H1 (cell line): ENCODE measurements at regions not wholly inside any gene's neighbourhood (a gene's known extent, or its start where the extent isn't known, plus 50 kb on each side); places are given as distances from the start of the nearest gene placed in this dataset.

ENCODE experiments used
- CBX8 ChIP-seq: fragments of 300-800, 300-1000 bp; sonication (generic); IDR thresholded peaks from 2 replicates; pipeline ENCODE4 v1.7.1; 2016; ENCODE audit warnings: low read depth, low read length, borderline replicate concordance
- CEBPB ChIP-seq: IDR thresholded peaks from 2 replicates; pipeline ENCODE4 v1.6.1; 2012; ENCODE audit warnings: low read depth, low read length
- CHD2 ChIP-seq: IDR thresholded peaks from 2 replicates; pipeline ENCODE4 v1.6.1; 2012; ENCODE audit warnings: low read length, improper control_type of control experiment
- CREB1 ChIP-seq: IDR thresholded peaks from 2 replicates; pipeline ENCODE4 v1.6.1; 2012; ENCODE audit warnings: inconsistent platforms
- EGR1 ChIP-seq: IDR thresholded peaks from 2 replicates; pipeline ENCODE4 v1.6.1; 2011; ENCODE audit warnings: low read depth, low read length, borderline replicate concordance
- JUND ChIP-seq: IDR thresholded peaks from 2 replicates; pipeline ENCODE4 v1.6.1; 2011; ENCODE audit warnings: mild to moderate bottlenecking, improper control_type of control experiment, low read length
- POLR2AphosphoS5 ChIP-seq: IDR thresholded peaks from 2 replicates; pipeline ENCODE4 v1.6.1; 2011; ENCODE audit warnings: low read depth, low read length
- RAD21 ChIP-seq, 2 experiments: IDR thresholded peaks in 1 of 2; conservative IDR thresholded peaks in 1 of 2; 2 replicates each; pipeline ENCODE4 v1.6.1; 2011; ENCODE audit warnings: low read depth in 2 of 2, low read length in 2 of 2, improper control_type of control experiment in 1 of 2, inconsistent platforms in 1 of 2, mild to moderate bottlenecking in 1 of 2, moderate library complexity in 1 of 2
- SP4 ChIP-seq: IDR thresholded peaks from 2 replicates; pipeline ENCODE4 v1.6.1; 2012; ENCODE audit warnings: low read length, inconsistent platforms
- TBP ChIP-seq: IDR thresholded peaks from 2 replicates; pipeline ENCODE4 v1.6.1; 2011; ENCODE audit warnings: low read depth, low read length, improper control_type of control experiment
- YY1 ChIP-seq: IDR thresholded peaks from 2 replicates; pipeline ENCODE4 v1.6.1; 2011; ENCODE audit warnings: low read depth, mild to moderate bottlenecking, low read length
- TF ChIP-seq, protein P1 (sequence below), 3 experiments: IDR thresholded peaks; 1 replicate in 2 of 3; 2 replicates in 1 of 3; pipeline versions ENCODE4 v1.5.1 to v1.6.1; 2011; ENCODE audit warnings: low read length in 3 of 3, mild to moderate bottlenecking in 3 of 3, inconsistent platforms in 2 of 3, low read depth in 1 of 3, moderate library complexity in 1 of 3; ENCODE audit not compliant: insufficient read depth in 1 of 3; ENCODE audit errors: control extremely low read depth in 1 of 3

DNA sequence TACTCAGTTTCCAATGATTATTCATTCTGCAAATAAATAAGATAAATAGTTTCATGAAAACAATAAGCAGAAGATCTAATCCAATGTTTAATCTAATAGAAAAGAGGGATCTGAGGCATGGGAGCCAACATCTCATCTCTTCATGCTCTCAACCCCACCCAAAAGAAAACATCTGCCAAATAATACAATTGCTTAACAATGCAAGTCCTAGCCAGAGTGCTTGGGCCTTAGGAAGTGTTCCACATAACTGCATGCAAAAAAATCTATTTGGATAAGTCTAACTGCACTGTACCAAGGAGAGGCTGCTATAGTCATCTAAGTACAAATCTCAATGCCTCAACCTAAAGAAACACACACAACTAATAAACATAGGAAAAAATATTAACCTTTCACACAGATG, 606.0 kb downstream of the CDH9 start:
- TF ChIP-seq, protein P1, sequence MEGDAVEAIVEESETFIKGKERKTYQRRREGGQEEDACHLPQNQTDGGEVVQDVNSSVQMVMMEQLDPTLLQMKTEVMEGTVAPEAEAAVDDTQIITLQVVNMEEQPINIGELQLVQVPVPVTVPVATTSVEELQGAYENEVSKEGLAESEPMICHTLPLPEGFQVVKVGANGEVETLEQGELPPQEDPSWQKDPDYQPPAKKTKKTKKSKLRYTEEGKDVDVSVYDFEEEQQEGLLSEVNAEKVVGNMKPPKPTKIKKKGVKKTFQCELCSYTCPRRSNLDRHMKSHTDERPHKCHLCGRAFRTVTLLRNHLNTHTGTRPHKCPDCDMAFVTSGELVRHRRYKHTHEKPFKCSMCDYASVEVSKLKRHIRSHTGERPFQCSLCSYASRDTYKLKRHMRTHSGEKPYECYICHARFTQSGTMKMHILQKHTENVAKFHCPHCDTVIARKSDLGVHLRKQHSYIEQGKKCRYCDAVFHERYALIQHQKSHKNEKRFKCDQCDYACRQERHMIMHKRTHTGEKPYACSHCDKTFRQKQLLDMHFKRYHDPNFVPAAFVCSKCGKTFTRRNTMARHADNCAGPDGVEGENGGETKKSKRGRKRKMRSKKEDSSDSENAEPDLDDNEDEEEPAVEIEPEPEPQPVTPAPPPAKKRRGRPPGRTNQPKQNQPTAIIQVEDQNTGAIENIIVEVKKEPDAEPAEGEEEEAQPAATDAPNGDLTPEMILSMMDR (IDR thresholded peaks at IDR 0.05; ENCODE audit: control extremely low read depth in 1 of 3, insufficient read depth in 1 of 3, low read depth in 1 of 3, low read length in 3 of 3): no peak
- no peak for TF ChIP-seq JUND
- no peak for TF ChIP-seq EGR1
- no peak for TF ChIP-seq POLR2AphosphoS5
- TF ChIP-seq RAD21 (IDR thresholded peaks at IDR 0.05 in 1 of 2, conservative IDR thresholded peaks at IDR 0.05 in 1 of 2; ENCODE audit: low read depth in 2 of 2, low read length in 2 of 2): no peak
- no peak for TF ChIP-seq YY1
- no peak for TF ChIP-seq CHD2
- no peak for TF ChIP-seq SP4
- TF ChIP-seq CEBPB: no peak
- TF ChIP-seq CBX8: no peak
- no peak for TF ChIP-seq TBP
- no peak for TF ChIP-seq CREB1
